WTC11 (cell line): ENCODE measurements at regions not wholly inside any gene's neighbourhood (a gene's known extent, or its start where the extent isn't known, plus 50 kb on each side); places are given as distances from the start of the nearest gene placed in this dataset. TPM values are rescaled to one million over a fixed set of nuclear protein-coding genes. Genes with fewer than 3 reads are reported as not detected.

ENCODE experiments used
- ATAC-seq: fragments of 200-7000 bp; cut with Tn5 transposase; 2 replicates; pipeline ENCODE4 v1.10.0; 2021; ENCODE audit warnings: mild to moderate bottlenecking, moderate library complexity
- CTCF ChIA-PET: fragments of 300-600 bp; sonication (Branson Sonifier 250); formaldehyde crosslinking; loops from one replicate; lab custom pipeline; 2021; ENCODE audit warnings: antibody characterized with exemption; lab: Charles Lee
- POLR2A ChIA-PET: fragments of 350-600 bp; sonication (Branson Sonifier 250); formaldehyde crosslinking; loops from one replicate; lab custom pipeline; 2021; ENCODE audit warnings: antibody characterized with exemption; lab: Charles Lee
- DNase-seq: peaks from one replicate; pipeline ENCODE4 v3.0.0; 2021; ENCODE audit warnings: low spot score
- H3K27ac Mint-ChIP-seq: 2 replicates; pipeline ENCODE4 v1.8.0; 2021; ENCODE audit warnings: mixed read lengths
- H3K27me3 Mint-ChIP-seq: 2 replicates; pipeline ENCODE4 v1.8.0; 2021; ENCODE audit warnings: low read depth, mild to moderate bottlenecking, moderate library complexity, mixed read lengths
- H3K36me3 Mint-ChIP-seq: 2 replicates; pipeline ENCODE4 v1.8.0; 2021; ENCODE audit warnings: mixed read lengths
- H3K4me1 Mint-ChIP-seq: 2 replicates; pipeline ENCODE4 v1.8.0; 2022; ENCODE audit warnings: mixed read lengths
- H3K4me3 Mint-ChIP-seq: 2 replicates; pipeline ENCODE4 v1.8.0; 2021; ENCODE audit warnings: mild to moderate bottlenecking, moderate library complexity, mixed read lengths
- H3K9me3 Mint-ChIP-seq: 2 replicates; pipeline ENCODE4 v1.8.0; 2021; ENCODE audit warnings: mixed read lengths
- NR3C1 ChIP-seq: sonication (generic); formaldehyde crosslinking; conservative IDR thresholded peaks from 2 replicates; pipeline ENCODE4 v1.8.1; 2023; ENCODE audit warnings: low read depth, mild to moderate bottlenecking, missing genetic modification reagents
- microRNA-seq: library from miRNA; unstranded; fragments of <30 nt; microRNA quantifications from one replicate; pipeline ENCODE4 v1.2.0, GENCODE V29; 2022; ENCODE audit warnings: borderline number of aligned reads
- TF ChIP-seq, protein P1 (sequence below): sonication (generic); formaldehyde crosslinking; IDR thresholded peaks from 2 replicates; pipeline ENCODE4 v1.8.1; 2022; ENCODE audit warnings: mild to moderate bottlenecking, missing genetic modification reagents, moderate library complexity, borderline replicate concordance
- TF ChIP-seq, protein P2 (sequence below): sonication (generic); formaldehyde crosslinking; IDR thresholded peaks from 2 replicates; pipeline ENCODE4 v1.8.1; 2023; ENCODE audit warnings: mild to moderate bottlenecking, missing genetic modification reagents
- TF ChIP-seq, protein P3 (sequence below): fragments of 250-450 bp; sonication (Bioruptor Pico); conservative IDR thresholded peaks from 2 replicates; pipeline ENCODE4 v1.9.0; 2021; ENCODE audit warnings: mild to moderate bottlenecking

DNA sequence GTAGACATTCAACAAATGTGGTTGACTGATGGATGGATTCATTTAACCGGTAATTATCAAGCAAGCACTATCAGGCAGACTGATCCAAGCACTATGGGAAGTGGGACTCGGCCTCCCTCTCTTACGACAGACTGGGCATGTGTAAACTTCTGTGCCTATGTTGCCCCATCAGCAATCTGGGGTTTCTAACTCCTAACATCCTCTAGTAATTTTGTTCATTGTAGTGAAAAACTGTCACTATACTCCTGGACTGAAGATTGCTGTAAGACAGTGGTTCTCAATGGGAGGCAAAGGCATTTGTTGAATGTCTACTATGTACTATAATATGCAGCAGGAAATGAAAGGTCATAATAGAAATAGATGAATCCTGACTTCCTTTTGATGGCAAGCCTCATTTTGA, 51.2 kb upstream of the CREB1 start:
- Mint-ChIP-seq H3K36me3 (no peaks in the 10 kb centered on the region), H3K27ac (no peak overlapping the region), H3K27me3 (no peaks in the 10 kb centered on the region), H3K4me1 (peaks cover 54% of the 10 kb centered on the region), H3K4me3 (no peak overlapping the region), H3K9me3 (no peaks in the 10 kb centered on the region)
- TF ChIP-seq, protein P1, sequence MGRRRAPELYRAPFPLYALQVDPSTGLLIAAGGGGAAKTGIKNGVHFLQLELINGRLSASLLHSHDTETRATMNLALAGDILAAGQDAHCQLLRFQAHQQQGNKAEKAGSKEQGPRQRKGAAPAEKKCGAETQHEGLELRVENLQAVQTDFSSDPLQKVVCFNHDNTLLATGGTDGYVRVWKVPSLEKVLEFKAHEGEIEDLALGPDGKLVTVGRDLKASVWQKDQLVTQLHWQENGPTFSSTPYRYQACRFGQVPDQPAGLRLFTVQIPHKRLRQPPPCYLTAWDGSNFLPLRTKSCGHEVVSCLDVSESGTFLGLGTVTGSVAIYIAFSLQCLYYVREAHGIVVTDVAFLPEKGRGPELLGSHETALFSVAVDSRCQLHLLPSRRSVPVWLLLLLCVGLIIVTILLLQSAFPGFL (CRISPR knock-in tag), result no peak
- no peak for TF ChIP-seq NR3C1
- ChIA-PET POLR2A (no interaction called here), CTCF (no interaction called here)
- DNase-seq, result no peak
- no peak for ATAC-seq

DNA sequence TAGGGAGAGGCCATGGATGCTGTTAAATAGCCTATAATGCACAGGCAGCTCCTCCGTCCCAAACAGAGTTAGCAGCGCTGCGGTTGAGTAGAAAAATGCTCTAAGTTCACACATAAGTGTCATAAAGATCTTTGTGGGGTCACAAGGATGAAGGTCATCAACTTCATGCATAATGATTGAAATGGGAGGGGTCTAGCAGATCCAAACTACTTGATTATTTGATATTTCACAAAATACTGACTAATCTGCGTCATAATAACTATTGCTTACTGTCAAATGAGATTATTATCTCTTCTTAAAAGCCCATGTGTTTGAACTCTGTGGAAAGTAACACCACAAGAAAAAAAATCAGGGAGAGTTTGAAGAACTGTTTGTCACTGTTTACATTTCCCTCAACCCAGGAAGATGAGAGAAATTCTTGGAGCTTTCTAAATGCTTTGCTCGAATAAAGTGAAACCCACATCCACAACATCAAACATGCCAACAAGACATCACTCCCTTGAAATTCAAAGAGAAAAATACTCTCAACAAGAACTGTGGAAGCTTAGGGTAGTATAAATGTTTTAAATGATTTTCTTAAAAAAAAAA, 50.5 kb upstream of the CREB1 start:
- no peaks in the 10 kb centered on the region for H3K36me3 Mint-ChIP-seq
- TF ChIP-seq, protein P2, sequence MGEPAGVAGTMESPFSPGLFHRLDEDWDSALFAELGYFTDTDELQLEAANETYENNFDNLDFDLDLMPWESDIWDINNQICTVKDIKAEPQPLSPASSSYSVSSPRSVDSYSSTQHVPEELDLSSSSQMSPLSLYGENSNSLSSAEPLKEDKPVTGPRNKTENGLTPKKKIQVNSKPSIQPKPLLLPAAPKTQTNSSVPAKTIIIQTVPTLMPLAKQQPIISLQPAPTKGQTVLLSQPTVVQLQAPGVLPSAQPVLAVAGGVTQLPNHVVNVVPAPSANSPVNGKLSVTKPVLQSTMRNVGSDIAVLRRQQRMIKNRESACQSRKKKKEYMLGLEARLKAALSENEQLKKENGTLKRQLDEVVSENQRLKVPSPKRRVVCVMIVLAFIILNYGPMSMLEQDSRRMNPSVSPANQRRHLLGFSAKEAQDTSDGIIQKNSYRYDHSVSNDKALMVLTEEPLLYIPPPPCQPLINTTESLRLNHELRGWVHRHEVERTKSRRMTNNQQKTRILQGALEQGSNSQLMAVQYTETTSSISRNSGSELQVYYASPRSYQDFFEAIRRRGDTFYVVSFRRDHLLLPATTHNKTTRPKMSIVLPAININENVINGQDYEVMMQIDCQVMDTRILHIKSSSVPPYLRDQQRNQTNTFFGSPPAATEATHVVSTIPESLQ (CRISPR knock-in tag), result no peak
- TF ChIP-seq, protein P3, sequence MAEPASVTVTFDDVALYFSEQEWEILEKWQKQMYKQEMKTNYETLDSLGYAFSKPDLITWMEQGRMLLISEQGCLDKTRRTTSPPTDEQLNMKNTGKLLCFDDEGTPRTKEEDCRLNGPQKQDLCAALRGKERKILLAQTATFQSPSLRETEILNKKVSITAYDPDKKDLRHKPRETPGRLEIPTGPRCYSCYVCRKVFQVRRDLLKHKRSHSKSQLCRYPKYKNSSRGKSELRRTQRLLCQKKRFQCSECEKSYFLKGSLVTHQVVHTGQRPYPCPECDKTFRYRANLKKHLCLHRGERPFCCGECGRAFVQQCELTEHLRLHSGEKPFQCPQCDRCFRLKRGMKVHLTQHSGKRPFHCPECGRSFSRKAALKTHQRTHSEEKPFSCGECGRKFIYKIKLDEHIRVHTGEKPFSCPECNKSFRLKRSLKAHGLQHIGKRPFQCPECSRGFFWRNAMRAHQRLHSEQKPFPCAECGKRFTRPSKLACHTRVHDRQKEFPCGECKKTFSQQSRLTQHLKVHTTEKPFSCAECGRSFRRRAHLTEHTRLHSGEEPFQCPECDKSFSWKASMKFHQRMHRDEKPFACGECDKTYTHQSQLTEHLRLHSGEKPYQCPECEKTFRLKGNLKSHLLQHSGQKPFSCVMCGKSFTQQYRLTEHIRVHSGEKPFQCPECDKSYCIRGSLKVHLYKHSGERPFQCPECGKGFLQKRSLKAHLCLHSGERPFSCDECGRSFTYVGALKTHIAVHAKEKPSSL (CRISPR knock-in tag), result no peak
- CTCF ChIA-PET, result interaction anchor here (0.6 kb wide), 1 partner anchor 160 kb away, joined by 3 read pairs; no protein-coding TSS in a partner anchor
- POLR2A ChIA-PET, result no interaction called here
- ATAC-seq, result no peak
- DNase-seq, result no peak
- H3K4me3 Mint-ChIP-seq, result no peak overlapping the region
- no peak overlapping the region for H3K27ac Mint-ChIP-seq
- peaks cover 51% of the 10 kb centered on the region for H3K4me1 Mint-ChIP-seq
- no peaks in the 10 kb centered on the region for H3K9me3 Mint-ChIP-seq
- no peaks in the 10 kb centered on the region for H3K27me3 Mint-ChIP-seq

Small RNA genes lying in the stretch of these regions (microRNA-seq; reads per million reads assigned to microRNA genes)
- not detected for gene MIR1302-4
